HL-60 (cell line): ENCODE measurements at regions not wholly inside any gene's neighbourhood (a gene's known extent, or its start where the extent isn't known, plus 50 kb on each side); places are given as distances from the start of the nearest gene placed in this dataset.

Experiments used
- DNase-seq, 2 experiments: peaks; one replicate each; pipeline ENCODE4 v3.0.0-alpha.2; 2010 to 2020; ENCODE audit warnings: low read depth in 1 of 2, low spot score in 1 of 2
- H3K27ac ChIP-seq: fragments of 250-450 bp; sonication (Bioruptor Pico); replicated peaks from 2 replicates; pipeline ENCODE4 v1.5.1; 2020; ENCODE audit warnings: mild to moderate bottlenecking, moderate library complexity
- H3K27me3 ChIP-seq: fragments of 250-450 bp; sonication (Bioruptor Pico); 2 replicates; pipeline ENCODE4 v1.5.1; 2021; ENCODE audit warnings: mild to moderate bottlenecking, moderate library complexity; ENCODE audit not compliant: insufficient read depth, poor library complexity, severe bottlenecking
- H3K4me3 ChIP-seq: replicated peaks from 2 replicates; pipeline ENCODE4 v1.5.1; 2011; ENCODE audit warnings: mild to moderate bottlenecking, control low read depth, low read length; ENCODE audit not compliant: insufficient read depth
- GABPA ChIP-seq: IDR thresholded peaks from 2 replicates; pipeline ENCODE4 v1.6.1; 2012; ENCODE audit warnings: low read depth
- POLR2AphosphoS5 ChIP-seq: IDR thresholded peaks from 2 replicates; pipeline ENCODE4 v1.6.1; 2012; ENCODE audit warnings: low read depth
- REST ChIP-seq: IDR thresholded peaks from 2 replicates; pipeline ENCODE4 v1.6.1; 2012; ENCODE audit warnings: low read depth; ENCODE audit not compliant: insufficient replicate concordance
- SPI1 ChIP-seq: IDR thresholded peaks from 2 replicates; pipeline ENCODE4 v1.6.1; 2012; ENCODE audit warnings: low read depth, mild to moderate bottlenecking, borderline replicate concordance
- TF ChIP-seq, protein P1 (sequence below): IDR thresholded peaks from one replicate; pipeline ENCODE4 v1.5.1; 2011; ENCODE audit warnings: low read length, control low read depth, inconsistent platforms; ENCODE audit not compliant: insufficient read depth

DNA sequence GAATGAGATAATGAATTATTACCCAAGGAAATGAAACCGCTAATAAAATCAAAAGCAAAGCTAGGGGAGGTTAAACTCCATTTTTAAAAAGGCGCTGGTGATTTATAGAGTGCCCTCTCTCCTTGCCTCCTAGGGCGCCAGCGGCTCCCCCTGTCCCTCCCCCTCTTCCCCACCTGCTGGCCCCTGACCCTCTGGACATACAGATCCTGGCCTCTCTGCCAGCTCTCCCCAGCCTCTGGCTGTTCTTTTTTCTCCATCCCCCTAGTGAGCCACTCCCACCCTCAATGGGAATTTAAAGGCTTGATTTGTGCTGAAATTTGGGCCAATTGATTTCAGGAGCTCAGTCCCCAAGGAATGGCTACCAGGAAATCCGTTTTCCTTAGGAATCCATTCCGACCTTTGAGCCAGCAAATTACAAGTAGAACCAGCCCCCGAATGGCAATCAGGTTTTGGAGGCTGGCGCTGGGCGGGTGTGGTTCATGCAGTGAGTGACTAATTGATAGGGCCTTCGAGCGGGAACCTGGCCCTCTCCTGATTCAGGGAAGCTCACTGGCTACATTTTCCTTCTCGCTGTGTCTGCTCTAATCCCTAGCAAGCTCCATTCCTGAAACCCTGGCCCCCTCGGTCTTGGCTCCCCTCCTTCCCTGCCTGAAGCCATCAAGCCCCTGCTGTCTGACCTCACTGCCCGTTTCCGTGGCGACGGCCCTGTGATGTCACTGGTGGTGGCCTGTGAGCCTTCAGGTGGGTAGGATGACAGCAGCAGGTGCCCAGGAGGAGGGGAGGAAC lies 141.9 kb upstream of the SDK2 start:
- Histone ChIP-seq H3K27me3 (peaks cover 21% of the 10 kb centered on the region), H3K27ac (no peak overlapping the region), H3K4me3 (no peak overlapping the region)
- no peak for DNase-seq
- TF ChIP-seq REST (no peak), POLR2AphosphoS5 (no peak), SPI1 (no peak), GABPA (no peak)
- TF ChIP-seq, protein P1, sequence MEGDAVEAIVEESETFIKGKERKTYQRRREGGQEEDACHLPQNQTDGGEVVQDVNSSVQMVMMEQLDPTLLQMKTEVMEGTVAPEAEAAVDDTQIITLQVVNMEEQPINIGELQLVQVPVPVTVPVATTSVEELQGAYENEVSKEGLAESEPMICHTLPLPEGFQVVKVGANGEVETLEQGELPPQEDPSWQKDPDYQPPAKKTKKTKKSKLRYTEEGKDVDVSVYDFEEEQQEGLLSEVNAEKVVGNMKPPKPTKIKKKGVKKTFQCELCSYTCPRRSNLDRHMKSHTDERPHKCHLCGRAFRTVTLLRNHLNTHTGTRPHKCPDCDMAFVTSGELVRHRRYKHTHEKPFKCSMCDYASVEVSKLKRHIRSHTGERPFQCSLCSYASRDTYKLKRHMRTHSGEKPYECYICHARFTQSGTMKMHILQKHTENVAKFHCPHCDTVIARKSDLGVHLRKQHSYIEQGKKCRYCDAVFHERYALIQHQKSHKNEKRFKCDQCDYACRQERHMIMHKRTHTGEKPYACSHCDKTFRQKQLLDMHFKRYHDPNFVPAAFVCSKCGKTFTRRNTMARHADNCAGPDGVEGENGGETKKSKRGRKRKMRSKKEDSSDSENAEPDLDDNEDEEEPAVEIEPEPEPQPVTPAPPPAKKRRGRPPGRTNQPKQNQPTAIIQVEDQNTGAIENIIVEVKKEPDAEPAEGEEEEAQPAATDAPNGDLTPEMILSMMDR, result no peak

DNA sequence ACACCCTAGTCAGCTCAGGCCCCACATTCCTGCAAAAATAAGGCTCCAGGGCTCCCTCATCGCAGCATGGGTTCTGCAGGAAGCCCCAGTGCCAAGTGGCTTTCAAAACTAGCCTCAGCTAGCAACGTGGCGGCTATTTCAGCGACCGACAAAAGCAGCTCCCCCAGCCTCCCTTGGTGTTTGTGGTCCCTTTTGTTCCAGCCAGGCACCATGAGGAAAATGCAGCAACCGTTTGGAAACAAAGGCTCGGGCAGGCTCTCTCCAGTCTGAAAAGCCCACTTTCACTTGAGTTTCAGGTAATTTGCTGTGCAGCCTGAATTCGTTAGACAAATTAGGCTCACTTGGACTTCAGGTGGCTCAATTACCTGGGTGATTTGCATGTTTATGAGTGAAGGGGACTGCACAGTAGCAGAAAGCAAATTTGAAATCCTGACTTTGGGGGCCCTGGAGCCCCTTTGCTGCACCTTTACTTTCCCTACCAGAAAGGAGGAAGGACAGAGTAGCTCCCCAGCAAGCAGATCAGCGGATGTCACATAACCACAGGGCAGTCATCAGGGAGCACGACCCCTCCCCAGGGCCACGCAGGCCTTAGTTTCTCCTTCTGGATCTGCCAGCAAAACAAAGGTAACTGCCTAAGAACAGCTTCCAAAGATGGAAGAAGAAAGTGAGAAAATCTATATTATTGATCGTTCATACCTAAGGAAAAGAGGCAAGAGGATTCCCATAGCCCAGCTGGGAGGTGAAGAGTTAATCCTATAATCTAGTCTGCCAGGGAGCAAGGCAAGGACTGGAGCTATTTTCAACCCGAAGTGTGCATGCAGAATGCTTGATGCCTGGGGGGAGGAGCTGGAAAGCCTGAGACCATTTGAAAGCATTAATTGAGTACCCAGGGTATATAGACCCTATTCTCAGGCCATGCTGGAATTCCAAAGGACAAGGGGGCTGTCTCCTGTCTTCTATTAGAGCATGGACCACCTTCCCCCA lies 143.1 kb upstream of the SDK2 start:
- Histone ChIP-seq H3K27me3 (peaks cover 15% of the 10 kb centered on the region), H3K4me3 (no peak overlapping the region), H3K27ac (no peak overlapping the region)
- TF ChIP-seq GABPA (no peak), POLR2AphosphoS5 (no peak), REST (no peak), SPI1 (no peak)
- TF ChIP-seq, protein P1, result no peak
- DNase-seq, result no peak

DNA sequence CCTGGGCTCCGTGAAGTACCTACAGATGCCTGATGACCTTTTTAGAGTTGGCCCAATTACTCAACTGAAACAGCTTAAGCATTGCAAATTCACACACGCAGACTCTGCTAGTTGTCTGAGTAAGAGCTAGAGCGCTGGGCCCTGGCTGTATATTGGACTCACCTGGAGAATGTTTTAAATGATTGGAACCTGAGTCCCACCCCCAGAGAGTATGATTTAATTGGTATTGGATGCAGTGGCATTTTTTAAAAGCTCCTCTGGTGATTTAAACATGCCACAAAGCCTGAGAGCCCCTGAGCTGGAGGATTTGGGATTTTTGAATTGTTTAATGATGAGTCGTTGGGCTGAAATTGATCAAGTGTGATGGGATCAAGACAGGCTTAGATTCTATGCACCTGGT lies 143.9 kb upstream of the SDK2 start:
- DNase-seq, result no peak
- Histone ChIP-seq H3K27me3 (peaks cover 9% of the 10 kb centered on the region), H3K27ac (no peak overlapping the region), H3K4me3 (no peak overlapping the region)
- TF ChIP-seq, protein P1, result no peak
- TF ChIP-seq GABPA (no peak), REST (no peak), SPI1 (no peak), POLR2AphosphoS5 (no peak)
